ENCODE measurements at regions not wholly inside any gene's neighbourhood (a gene's known extent, or its start where the extent isn't known, plus 50 kb on each side); places are given as distances from the start of the nearest gene placed in this dataset.

DNA sequence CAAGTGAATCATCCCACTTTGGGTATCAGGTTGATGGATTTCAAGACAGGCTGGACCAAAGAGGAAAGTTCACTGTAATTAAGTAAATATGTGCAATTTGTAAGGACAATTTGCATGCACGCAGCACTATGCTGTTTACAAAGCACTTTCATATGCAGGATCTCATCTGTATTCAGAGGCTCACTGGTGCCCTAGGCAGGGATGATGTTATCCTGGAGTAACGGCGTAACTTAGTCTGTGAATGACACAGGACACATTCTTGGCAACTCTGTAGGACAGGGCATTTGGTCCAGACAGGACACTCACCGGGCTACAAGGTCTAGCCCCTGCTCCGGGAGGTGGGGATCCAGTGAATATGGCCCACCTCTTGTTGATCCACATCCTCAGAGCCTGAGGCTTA is 365.4 kb upstream of the DUSP10 start:
- no peak overlapping the region for H3K9ac ChIP-seq (ENCODE audit: low read length in 2 of 2)
- no peaks in the 10 kb centered on the region for H3K9me3 ChIP-seq (ENCODE audit: control insufficient read depth in 2 of 2, low read length in 2 of 2)
- H3K4me3 ChIP-seq (ENCODE audit: low read length in 2 of 2) = no peak overlapping the region
- H3K27me3 ChIP-seq (ENCODE audit: control insufficient read depth in 1 of 2, insufficient read depth in 2 of 2, low read length in 2 of 2) = no peaks in the 10 kb centered on the region
- H3K36me3 ChIP-seq (ENCODE audit: control insufficient read depth in 2 of 2, insufficient read depth in 2 of 2, low read length in 2 of 2) = no peaks in the 10 kb centered on the region
- peaks cover 19% of the 10 kb centered on the region for H3K4me1 ChIP-seq (ENCODE audit: control insufficient read depth, insufficient read depth, low read length)
- H3K27ac ChIP-seq (ENCODE audit: low read length) = no peak overlapping the region

DNA sequence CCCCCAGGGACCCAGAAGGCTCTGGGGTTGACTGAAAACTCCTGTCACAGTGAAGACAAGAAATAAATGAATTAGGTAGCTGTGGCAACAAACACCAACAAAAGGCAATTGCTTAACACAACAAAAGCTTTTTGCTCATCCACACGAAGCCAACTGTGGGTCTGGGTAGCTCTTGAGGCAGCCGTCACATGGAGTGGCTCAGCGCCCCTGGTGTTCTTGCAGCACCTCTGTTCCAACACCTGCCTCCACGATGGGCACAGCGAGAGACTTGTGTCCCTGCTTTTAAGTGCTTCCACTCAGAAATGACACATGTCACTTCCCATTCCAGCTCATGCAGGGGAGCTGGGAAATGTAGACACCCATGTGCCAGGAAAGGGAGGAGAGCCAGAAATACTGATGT is 364.5 kb upstream of the DUSP10 start:
- H3K27ac ChIP-seq (ENCODE audit: low read length) = no peak overlapping the region
- H3K4me3 ChIP-seq (ENCODE audit: low read length in 2 of 2) = no peak overlapping the region
- H3K9ac ChIP-seq (ENCODE audit: low read length in 2 of 2) = no peak overlapping the region
- H3K4me1 ChIP-seq (ENCODE audit: control insufficient read depth, insufficient read depth, low read length) = peaks cover 19% of the 10 kb centered on the region
- H3K9me3 ChIP-seq (ENCODE audit: control insufficient read depth in 2 of 2, low read length in 2 of 2) = no peaks in the 10 kb centered on the region
- no peaks in the 10 kb centered on the region for H3K36me3 ChIP-seq (ENCODE audit: control insufficient read depth in 2 of 2, insufficient read depth in 2 of 2, low read length in 2 of 2)
- no peaks in the 10 kb centered on the region for H3K27me3 ChIP-seq (ENCODE audit: control insufficient read depth in 1 of 2, insufficient read depth in 2 of 2, low read length in 2 of 2)

- no peak overlapping the region for H3K4me3 ChIP-seq (ENCODE audit: low read length in 2 of 2)
- H3K27me3 ChIP-seq (ENCODE audit: control insufficient read depth in 1 of 2, insufficient read depth in 2 of 2, low read length in 2 of 2) = no peaks in the 10 kb centered on the region
- no peaks in the 10 kb centered on the region for H3K9me3 ChIP-seq (ENCODE audit: control insufficient read depth in 2 of 2, low read length in 2 of 2)
- no peak overlapping the region for H3K9ac ChIP-seq (ENCODE audit: low read length in 2 of 2)
- no peaks in the 10 kb centered on the region for H3K36me3 ChIP-seq (ENCODE audit: control insufficient read depth in 2 of 2, insufficient read depth in 2 of 2, low read length in 2 of 2)
- H3K27ac ChIP-seq (ENCODE audit: low read length) = no peak overlapping the region
- H3K4me1 ChIP-seq (ENCODE audit: control insufficient read depth, insufficient read depth, low read length) = peaks cover 19% of the 10 kb centered on the region
These were observed 364.0 kb upstream of the DUSP10 start for GRCh38 chr1:222105861-222106260.

GRCh38 chr1:222105393-222105737 is 363.5 kb upstream of the DUSP10 start:
- Histone ChIP-seq H3K4me3 (ENCODE audit: low read length in 2 of 2) (no peak overlapping the region), H3K27me3 (ENCODE audit: control insufficient read depth in 1 of 2, insufficient read depth in 2 of 2, low read length in 2 of 2) (no peaks in the 10 kb centered on the region), H3K9me3 (ENCODE audit: control insufficient read depth in 2 of 2, low read length in 2 of 2) (no peaks in the 10 kb centered on the region), H3K36me3 (ENCODE audit: control insufficient read depth in 2 of 2, insufficient read depth in 2 of 2, low read length in 2 of 2) (no peaks in the 10 kb centered on the region), H3K27ac (ENCODE audit: low read length) (no peak overlapping the region), H3K4me1 (ENCODE audit: control insufficient read depth, insufficient read depth, low read length) (peaks cover 19% of the 10 kb centered on the region), H3K9ac (ENCODE audit: low read length in 2 of 2) (no peak overlapping the region)

DNA sequence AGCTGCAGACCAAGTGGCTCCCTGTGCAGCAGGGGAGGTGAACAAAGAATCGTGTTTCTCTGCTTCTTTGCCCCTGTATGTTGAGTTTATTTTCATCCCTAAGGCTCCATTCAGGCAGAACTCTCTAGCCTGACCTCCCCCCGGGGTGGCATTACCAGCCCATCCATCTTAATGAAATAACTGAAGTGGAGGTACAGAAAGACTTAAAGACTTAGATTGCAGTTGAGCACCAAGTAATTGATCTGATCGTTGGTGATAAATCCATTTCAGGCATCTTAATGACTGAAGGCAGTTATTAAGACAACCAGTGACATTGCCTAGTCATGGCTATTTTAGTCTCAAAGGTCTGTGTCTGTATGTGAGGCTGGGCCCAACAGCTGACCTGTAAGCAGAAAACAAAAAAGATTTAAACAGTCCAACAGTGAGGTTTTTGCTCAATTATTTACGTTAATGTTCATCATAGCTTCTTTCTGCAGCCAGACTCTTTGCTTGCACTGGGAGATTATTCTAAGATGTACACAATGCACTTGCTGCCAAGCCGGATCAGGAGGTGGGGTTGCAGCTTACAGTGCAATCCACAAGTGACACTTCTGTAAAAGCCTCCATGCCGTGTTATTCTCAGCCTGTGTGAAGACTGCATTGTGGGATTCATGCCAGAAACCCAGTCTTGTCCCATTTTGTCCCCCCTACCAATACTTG is 363.0 kb upstream of the DUSP10 start:
- Histone ChIP-seq H3K9me3 (ENCODE audit: control insufficient read depth in 2 of 2, low read length in 2 of 2) (no peaks in the 10 kb centered on the region), H3K27ac (ENCODE audit: low read length) (no peak overlapping the region), H3K4me3 (ENCODE audit: low read length in 2 of 2) (no peak overlapping the region), H3K4me1 (ENCODE audit: control insufficient read depth, insufficient read depth, low read length) (peaks cover 18% of the 10 kb centered on the region), H3K36me3 (ENCODE audit: control insufficient read depth in 2 of 2, insufficient read depth in 2 of 2, low read length in 2 of 2) (no peaks in the 10 kb centered on the region), H3K9ac (ENCODE audit: low read length in 2 of 2) (no peak overlapping the region), H3K27me3 (ENCODE audit: control insufficient read depth in 1 of 2, insufficient read depth in 2 of 2, low read length in 2 of 2) (no peaks in the 10 kb centered on the region)

GRCh38 chr1:222104097-222104496 is 362.2 kb upstream of the DUSP10 start:
- no peaks in the 10 kb centered on the region for H3K27me3 ChIP-seq (ENCODE audit: control insufficient read depth in 1 of 2, insufficient read depth in 2 of 2, low read length in 2 of 2)
- no peak overlapping the region for H3K27ac ChIP-seq (ENCODE audit: low read length)
- H3K36me3 ChIP-seq (ENCODE audit: control insufficient read depth in 2 of 2, insufficient read depth in 2 of 2, low read length in 2 of 2) = no peaks in the 10 kb centered on the region
- H3K4me3 ChIP-seq (ENCODE audit: low read length in 2 of 2) = no peak overlapping the region
- H3K4me1 ChIP-seq (ENCODE audit: control insufficient read depth, insufficient read depth, low read length) = peaks cover 15% of the 10 kb centered on the region
- no peaks in the 10 kb centered on the region for H3K9me3 ChIP-seq (ENCODE audit: control insufficient read depth in 2 of 2, low read length in 2 of 2)
- H3K9ac ChIP-seq (ENCODE audit: low read length in 2 of 2) = no peak overlapping the region

DNA sequence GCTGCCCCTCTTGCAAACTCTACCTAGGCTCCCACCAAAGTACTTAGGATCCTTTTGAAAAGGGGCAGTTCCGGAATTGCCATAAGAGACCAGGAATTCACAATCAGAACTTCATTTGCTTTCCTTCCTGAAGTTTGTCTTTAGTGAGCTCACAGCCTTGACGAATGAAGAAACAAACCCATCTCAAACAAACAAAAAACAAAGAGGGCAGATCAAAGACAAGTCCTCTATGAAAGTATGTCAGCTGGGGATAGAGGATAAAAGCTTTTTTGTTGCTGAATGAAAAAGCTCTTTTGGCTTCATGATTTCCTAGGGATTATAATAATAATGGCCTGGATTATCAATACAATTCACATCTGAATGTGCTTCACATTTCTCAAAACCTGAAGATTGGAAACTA is 357.9 kb upstream of the DUSP10 start:
- no peak overlapping the region for H3K27ac ChIP-seq (ENCODE audit: low read length)
- H3K4me1 ChIP-seq (ENCODE audit: control insufficient read depth, insufficient read depth, low read length) = peaks cover 9% of the 10 kb centered on the region
- H3K9ac ChIP-seq (ENCODE audit: low read length in 2 of 2) = no peak overlapping the region
- no peak overlapping the region for H3K4me3 ChIP-seq (ENCODE audit: low read length in 2 of 2)
- H3K36me3 ChIP-seq (ENCODE audit: control insufficient read depth in 2 of 2, insufficient read depth in 2 of 2, low read length in 2 of 2) = no peaks in the 10 kb centered on the region
- H3K27me3 ChIP-seq (ENCODE audit: control insufficient read depth in 1 of 2, insufficient read depth in 2 of 2, low read length in 2 of 2) = no peaks in the 10 kb centered on the region
- H3K9me3 ChIP-seq (ENCODE audit: control insufficient read depth in 2 of 2, low read length in 2 of 2) = no peaks in the 10 kb centered on the region

DNA sequence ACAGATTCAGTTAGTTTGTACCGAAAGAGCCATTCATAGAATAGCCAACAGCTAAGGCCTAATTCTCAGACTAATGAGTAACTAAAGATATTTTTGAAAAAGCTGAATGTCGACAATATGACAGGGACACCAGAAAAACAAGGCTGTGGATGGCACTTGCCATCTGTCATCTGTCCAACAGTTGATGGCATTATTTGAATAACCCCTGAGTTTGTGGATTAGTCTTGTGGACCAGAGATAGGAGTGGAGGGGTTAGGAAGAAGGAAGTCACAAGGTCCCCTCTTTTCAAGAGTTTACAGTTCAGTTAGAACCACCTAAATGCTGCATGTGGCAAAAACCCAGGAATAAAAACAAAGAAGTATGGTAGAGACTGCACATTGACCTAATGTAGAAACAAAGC is 356.5 kb upstream of the DUSP10 start:
- Histone ChIP-seq H3K9me3 (ENCODE audit: control insufficient read depth in 2 of 2, low read length in 2 of 2) (no peaks in the 10 kb centered on the region), H3K27me3 (ENCODE audit: control insufficient read depth in 1 of 2, insufficient read depth in 2 of 2, low read length in 2 of 2) (no peaks in the 10 kb centered on the region), H3K36me3 (ENCODE audit: control insufficient read depth in 2 of 2, insufficient read depth in 2 of 2, low read length in 2 of 2) (no peaks in the 10 kb centered on the region), H3K4me1 (ENCODE audit: control insufficient read depth, insufficient read depth, low read length) (no peaks in the 10 kb centered on the region), H3K9ac (ENCODE audit: low read length in 2 of 2) (no peak overlapping the region), H3K4me3 (ENCODE audit: low read length in 2 of 2) (no peak overlapping the region), H3K27ac (ENCODE audit: low read length) (no peak overlapping the region)

- H3K27me3 ChIP-seq (ENCODE audit: control insufficient read depth in 1 of 2, insufficient read depth in 2 of 2, low read length in 2 of 2) = no peaks in the 10 kb centered on the region
- H3K36me3 ChIP-seq (ENCODE audit: control insufficient read depth in 2 of 2, insufficient read depth in 2 of 2, low read length in 2 of 2) = no peaks in the 10 kb centered on the region
- no peaks in the 10 kb centered on the region for H3K4me1 ChIP-seq (ENCODE audit: control insufficient read depth, insufficient read depth, low read length)
- no peak overlapping the region for H3K9ac ChIP-seq (ENCODE audit: low read length in 2 of 2)
- H3K9me3 ChIP-seq (ENCODE audit: control insufficient read depth in 2 of 2, low read length in 2 of 2) = no peaks in the 10 kb centered on the region
- H3K27ac ChIP-seq (ENCODE audit: low read length) = no peak overlapping the region
- no peak overlapping the region for H3K4me3 ChIP-seq (ENCODE audit: low read length in 2 of 2)
These were observed 355.7 kb upstream of the DUSP10 start for GRCh38 chr1:222097588-222097987.

- Histone ChIP-seq H3K27ac (ENCODE audit: low read length) (no peak overlapping the region), H3K9me3 (ENCODE audit: control insufficient read depth in 2 of 2, low read length in 2 of 2) (no peaks in the 10 kb centered on the region), H3K36me3 (ENCODE audit: control insufficient read depth in 2 of 2, insufficient read depth in 2 of 2, low read length in 2 of 2) (no peaks in the 10 kb centered on the region), H3K4me1 (ENCODE audit: control insufficient read depth, insufficient read depth, low read length) (no peaks in the 10 kb centered on the region), H3K27me3 (ENCODE audit: control insufficient read depth in 1 of 2, insufficient read depth in 2 of 2, low read length in 2 of 2) (no peaks in the 10 kb centered on the region), H3K4me3 (ENCODE audit: low read length in 2 of 2) (no peak overlapping the region), H3K9ac (ENCODE audit: low read length in 2 of 2) (no peak overlapping the region)
These were observed 355.0 kb upstream of the DUSP10 start for GRCh38 chr1:222096883-222097282.

GRCh38 chr1:222096476-222096772 is 354.5 kb upstream of the DUSP10 start:
- Histone ChIP-seq H3K27ac (ENCODE audit: low read length) (no peak overlapping the region), H3K4me1 (ENCODE audit: control insufficient read depth, insufficient read depth, low read length) (no peaks in the 10 kb centered on the region)

More at GRCh38 chr1:222096476-222096772, 354.5 kb upstream of the DUSP10 start:
- Histone ChIP-seq H3K36me3 (ENCODE audit: control insufficient read depth in 2 of 2, insufficient read depth in 2 of 2, low read length in 2 of 2) (no peaks in the 10 kb centered on the region), H3K27me3 (ENCODE audit: control insufficient read depth in 1 of 2, insufficient read depth in 2 of 2, low read length in 2 of 2) (no peaks in the 10 kb centered on the region), H3K4me3 (ENCODE audit: low read length in 2 of 2) (no peak overlapping the region), H3K9ac (ENCODE audit: low read length in 2 of 2) (no peak overlapping the region), H3K9me3 (ENCODE audit: control insufficient read depth in 2 of 2, low read length in 2 of 2) (no peaks in the 10 kb centered on the region)

Measured in stomach smooth muscle (tissue), 2 donors.